Transverse colon (tissue), 4 donors: ENCODE measurements at regions not wholly inside any gene's neighbourhood (a gene's known extent, or its start where the extent isn't known, plus 50 kb on each side); places are given as distances from the start of the nearest gene placed in this dataset.

Experiments
- CTCF ChIP-seq, 5 experiments: fragments of 200-600 bp in 3 of 5; fragments of 450-650 bp in 2 of 5; sonication (generic) in 3 of 5; IDR thresholded peaks; 1 replicate in 2 of 5; 2 replicates in 3 of 5; pipeline ENCODE4 v1.5.1; 2016 to 2017; ENCODE audit warnings: antibody characterized with exemption in 5 of 5, inconsistent platforms in 3 of 5, mild to moderate bottlenecking in 2 of 5, moderate library complexity in 1 of 5
- POLR2AphosphoS5 ChIP-seq, 3 donors: sonication (generic); formaldehyde crosslinking; IDR thresholded peaks; one replicate each; pipeline ENCODE4 v1.6.1; 2016; ENCODE audit warnings: antibody characterized with exemption in 3 of 3

GRCh38 chr17:71085238-71086033, 916.1 kb downstream of the KCNJ2 start:
- TF ChIP-seq CTCF (IDR thresholded peaks at IDR 0.05) (peak in 2 of 5 experiments; percentile 11 to 24), POLR2AphosphoS5 (IDR thresholded peaks at IDR 0.05) (no peak)
